H9 (cell line): ENCODE measurements at regions not wholly inside any gene's neighbourhood (a gene's known extent, or its start where the extent isn't known, plus 50 kb on each side); places are given as distances from the start of the nearest gene placed in this dataset.

Experiments used
- DNase-seq: peaks from one replicate; pipeline ENCODE4 v3.0.0-alpha.2; 2017
- H2AFZ ChIP-seq: one replicate; pipeline ENCODE4 v1.6.1; 2013; ENCODE audit warnings: mild to moderate bottlenecking, low read length, control low read depth, moderate library complexity
- H2AK5ac ChIP-seq: 2 replicates; pipeline ENCODE4 v1.6.1; 2013; ENCODE audit warnings: low read length, control low read depth, mixed read lengths; ENCODE audit not compliant: insufficient read length
- H2BK120ac ChIP-seq: one replicate; pipeline ENCODE4 v1.6.1; 2013; ENCODE audit warnings: low read depth, mild to moderate bottlenecking, low read length, control low read depth, inconsistent platforms; ENCODE audit not compliant: poor library complexity, severe bottlenecking
- H2BK12ac ChIP-seq: 2 replicates; pipeline ENCODE4 v1.6.1; 2013; ENCODE audit warnings: low read length, control low read depth, mixed read lengths, low read depth; ENCODE audit not compliant: insufficient read length
- H2BK15ac ChIP-seq: 2 replicates; pipeline ENCODE4 v1.6.1; 2013; ENCODE audit warnings: low read depth, low read length, control low read depth
- H2BK20ac ChIP-seq: one replicate; pipeline ENCODE4 v1.6.1; 2013; ENCODE audit warnings: low read depth, mild to moderate bottlenecking, low read length, control low read depth, inconsistent platforms; ENCODE audit not compliant: poor library complexity, severe bottlenecking
- H2BK5ac ChIP-seq: 2 replicates; pipeline ENCODE4 v1.6.1; 2013; ENCODE audit warnings: low read length, control low read depth, mixed read lengths; ENCODE audit not compliant: insufficient read length
- H3K14ac ChIP-seq: 2 replicates; pipeline ENCODE4 v1.6.1; 2013; ENCODE audit warnings: low read length, control low read depth; ENCODE audit not compliant: insufficient read depth
- H3K18ac ChIP-seq: 2 replicates; pipeline ENCODE4 v1.6.1; 2013; ENCODE audit warnings: low read depth, mild to moderate bottlenecking, mixed read lengths, low read length, control low read depth; ENCODE audit not compliant: insufficient read length
- H3K23ac ChIP-seq: 2 replicates; pipeline ENCODE4 v1.6.1; 2013; ENCODE audit warnings: low read length, control low read depth, mixed read lengths, low read depth; ENCODE audit not compliant: insufficient read length
- H3K23me2 ChIP-seq: 2 replicates; pipeline ENCODE4 v1.6.1; 2013; ENCODE audit warnings: low read depth, mild to moderate bottlenecking, mixed read lengths, low read length, control low read depth; ENCODE audit not compliant: insufficient read length, poor library complexity, severe bottlenecking
- H3K27ac ChIP-seq: 2 replicates; pipeline ENCODE4 v1.5.1; 2013; ENCODE audit warnings: low read length, control low read depth, mixed read lengths, low read depth; ENCODE audit not compliant: insufficient read length
- H3K27me3 ChIP-seq: 2 replicates; pipeline ENCODE4 v1.6.1; 2013; ENCODE audit warnings: low read length, control low read depth, inconsistent platforms; ENCODE audit not compliant: insufficient read depth
- H3K4ac ChIP-seq: 2 replicates; pipeline ENCODE4 v1.6.1; 2013; ENCODE audit warnings: low read depth, mild to moderate bottlenecking, control low read depth, inconsistent platforms, low read length, moderate library complexity
- H3K4me1 ChIP-seq: 2 replicates; pipeline ENCODE4 v1.6.1; 2013; ENCODE audit warnings: low read length, control low read depth, inconsistent platforms; ENCODE audit not compliant: insufficient read depth
- H3K4me2 ChIP-seq: 2 replicates; pipeline ENCODE4 v1.6.1; 2013; ENCODE audit warnings: low read length, control low read depth, mixed read lengths; ENCODE audit not compliant: insufficient read length, insufficient read depth
- H3K56ac ChIP-seq: 2 replicates; pipeline ENCODE4 v1.6.1; 2013; ENCODE audit warnings: low read depth, mild to moderate bottlenecking, mixed read lengths, low read length, control low read depth; ENCODE audit not compliant: insufficient read length
- H3K79me1 ChIP-seq: 2 replicates; pipeline ENCODE4 v1.6.1; 2013; ENCODE audit warnings: low read depth, mild to moderate bottlenecking, moderate library complexity, low read length, control low read depth, inconsistent platforms; ENCODE audit not compliant: insufficient read depth, poor library complexity, severe bottlenecking
- H3K79me2 ChIP-seq: 2 replicates; pipeline ENCODE4 v1.6.1; 2013; ENCODE audit warnings: low read length, control low read depth, inconsistent platforms; ENCODE audit not compliant: insufficient read depth
- H3K9ac ChIP-seq: 2 replicates; pipeline ENCODE4 v1.6.1; 2013; ENCODE audit warnings: low read length, control low read depth, mixed read lengths; ENCODE audit not compliant: insufficient read length; ENCODE audit errors: extremely low read depth
- H3K9me3 ChIP-seq: one replicate; pipeline ENCODE4 v1.6.1; 2013; ENCODE audit warnings: low read depth, low read length, inconsistent platforms; ENCODE audit not compliant: control insufficient read depth
- H3T11ph ChIP-seq: one replicate; pipeline ENCODE4 v1.6.1; 2013; ENCODE audit warnings: mild to moderate bottlenecking, low read length, control low read depth, inconsistent platforms
- H4K20me1 ChIP-seq: one replicate; pipeline ENCODE4 v1.6.1; 2013; ENCODE audit not compliant: control insufficient read depth, insufficient read length, insufficient read depth
- H4K5ac ChIP-seq: 2 replicates; pipeline ENCODE4 v1.6.1; 2013; ENCODE audit warnings: low read depth, mild to moderate bottlenecking, mixed read lengths, low read length, control low read depth; ENCODE audit not compliant: insufficient read length
- H4K8ac ChIP-seq: replicated peaks from 2 replicates; pipeline ENCODE4 v1.6.1; 2013; ENCODE audit warnings: low read length, control low read depth, mixed read lengths, low read depth; ENCODE audit not compliant: insufficient read length
- H4K91ac ChIP-seq: 2 replicates; pipeline ENCODE4 v1.6.1; 2013; ENCODE audit warnings: low read depth, mild to moderate bottlenecking, moderate library complexity, mixed read lengths, low read length, control low read depth; ENCODE audit not compliant: insufficient read length
- H3K27ac Mint-ChIP-seq, 3 experiments: 2 replicates in 2 of 3; 3 replicates in 1 of 3; pipeline ENCODE4 v1.8.0; 2020 to 2021; ENCODE audit warnings: mixed read lengths in 3 of 3, mild to moderate bottlenecking in 1 of 3, moderate library complexity in 1 of 3
- H3K27me3 Mint-ChIP-seq: 2 replicates; pipeline ENCODE4 v1.8.0; 2021; ENCODE audit warnings: low read depth, mild to moderate bottlenecking, moderate library complexity, mixed read lengths
- H3K36me3 Mint-ChIP-seq, 3 experiments: 2 replicates in 2 of 3; 3 replicates in 1 of 3; pipeline ENCODE4 v1.8.0; 2020 to 2021; ENCODE audit warnings: low read depth in 3 of 3, mixed read lengths in 3 of 3; ENCODE audit not compliant: insufficient read depth in 1 of 3
- H3K4me1 Mint-ChIP-seq, 2 experiments: 2 replicates each; pipeline ENCODE4 v1.8.0; 2020; ENCODE audit warnings: mixed read lengths in 2 of 2
- H3K4me3 Mint-ChIP-seq, 2 experiments: 2 replicates in 1 of 2; 3 replicates in 1 of 2; pipeline ENCODE4 v1.8.0; 2020 to 2021; ENCODE audit warnings: mild to moderate bottlenecking in 2 of 2, mixed read lengths in 2 of 2, moderate library complexity in 1 of 2
- H3K9me3 Mint-ChIP-seq, 2 experiments: 2 replicates in 1 of 2; 3 replicates in 1 of 2; pipeline ENCODE4 v1.8.0; 2020; ENCODE audit warnings: mild to moderate bottlenecking in 2 of 2, mixed read lengths in 2 of 2, moderate library complexity in 1 of 2
- CTCF ChIP-seq: fragments of 200-600 bp; sonication (generic); conservative IDR thresholded peaks from 3 replicates; pipeline ENCODE4 v1.8.0; 2021; ENCODE audit warnings: antibody characterized with exemption, mild to moderate bottlenecking
- WGBS: extraction: QIAGEN DNeasy Blood & Tissue Kit; methylation state at CpG from one replicate; pipeline ENCODE4 v1.1.7; 2013; ENCODE audit warnings: missing lambda C conversion rate, low lambda C conversion rate, mixed read lengths; ENCODE audit not compliant: insufficient read length; ENCODE audit errors: extremely low coverage; 5-methylcytosine and 5-hydroxymethylcytosine counted together

GRCh38 chr10:28094121-28094520 is 95.2 kb upstream of the ODAD2 start:
- Histone ChIP-seq H3K79me2 (no peaks in the 10 kb centered on the region), H2BK20ac (no peak overlapping the region), H3K9ac (no peak overlapping the region), H3K4me2 (no peak overlapping the region), H2BK15ac (no peak overlapping the region), H2BK12ac (no peak overlapping the region), H3K27me3 (no peaks in the 10 kb centered on the region), H2AFZ (no peak overlapping the region), H3K4me1 (no peaks in the 10 kb centered on the region), H3K4ac (no peak overlapping the region), H4K20me1 (no peaks in the 10 kb centered on the region), H2BK5ac (no peak overlapping the region), H2BK120ac (no peak overlapping the region), H4K5ac (no peak overlapping the region), H3T11ph (no peak overlapping the region), H3K23ac (no peak overlapping the region), H3K27ac (no peak overlapping the region), H3K9me3 (no peaks in the 10 kb centered on the region), H3K56ac (no peak overlapping the region), H3K23me2 (no peaks in the 10 kb centered on the region), H3K14ac (no peak overlapping the region), H4K91ac (no peak overlapping the region), H2AK5ac (no peak overlapping the region), H3K18ac (no peak overlapping the region), H4K8ac (no peak overlapping the region), H3K79me1 (no peaks in the 10 kb centered on the region)
- H3K27ac Mint-ChIP-seq, result no peak overlapping the region
- no peaks in the 10 kb centered on the region; a peak in 1 of 7 replicates for H3K36me3 Mint-ChIP-seq
- H3K4me1 Mint-ChIP-seq, result 0 out of 4 replicates have a peak, but pooled peaks cover 0 to 2% of the 10 kb centered on the region in 2 experiments
- no peak overlapping the region for H3K4me3 Mint-ChIP-seq
- H3K27me3 Mint-ChIP-seq, result no peaks in the 10 kb centered on the region
- TF ChIP-seq CTCF, result no peak
- no peak for DNase-seq
- no CpG with 5 or more reads among the region's 8 CpGs for WGBS
- H3K9me3 Mint-ChIP-seq, result no peaks in the 10 kb centered on the region
